ENCODE measurements at regions not wholly inside any gene's neighbourhood (a gene's known extent, or its start where the extent isn't known, plus 50 kb on each side); places are given as distances from the start of the nearest gene placed in this dataset.

DNA sequence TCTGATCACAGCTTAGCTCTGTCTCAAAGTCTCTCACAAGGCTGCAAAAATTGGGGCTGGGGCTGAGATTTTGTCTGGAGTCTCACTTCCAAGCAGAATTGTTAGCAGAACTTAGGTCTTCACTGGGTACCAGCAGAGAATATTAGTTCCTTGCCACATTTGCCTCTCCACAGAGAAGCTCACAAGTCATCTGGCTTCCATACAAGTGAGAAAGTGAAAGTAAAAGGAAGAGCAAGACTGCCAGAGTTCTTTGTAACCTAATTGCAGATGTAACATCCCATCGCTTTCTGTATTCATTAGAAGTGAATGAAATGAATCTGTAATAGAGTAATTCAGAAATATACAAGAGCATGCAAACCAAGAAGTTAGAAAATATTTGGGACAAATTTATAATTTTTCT, 624.1 kb upstream of the GNPDA2 start:
- WGBS, 4 donors = 3 to 9% (median 6%) methylated on average over 1 of the region's 1 CpG
- H3K4me1 ChIP-seq (replicated peaks in 1 of 2) = peaks cover 0 to 3% of the 10 kb centered on the region in 2 donors
- peaks cover 0 to 8% (median 0%) of the 10 kb centered on the region in 3 donors for H3K9me3 ChIP-seq (replicated peaks in 1 of 3)
- peak overlapping the region in 1 of 4 donors; percentile 50 for H3K4me3 ChIP-seq
- no peaks in the 10 kb centered on the region for H3K27me3 ChIP-seq
- intact Hi-C loops (cut with DNase I) = no loop called here
- no peaks in the 10 kb centered on the region for H3K36me3 ChIP-seq (replicated peaks in 1 of 2)
- no peak overlapping the region for H3K27ac ChIP-seq
- TF ChIP-seq POLR2A (IDR thresholded peaks at IDR 0.05) = no peak
- TF ChIP-seq, protein P1, sequence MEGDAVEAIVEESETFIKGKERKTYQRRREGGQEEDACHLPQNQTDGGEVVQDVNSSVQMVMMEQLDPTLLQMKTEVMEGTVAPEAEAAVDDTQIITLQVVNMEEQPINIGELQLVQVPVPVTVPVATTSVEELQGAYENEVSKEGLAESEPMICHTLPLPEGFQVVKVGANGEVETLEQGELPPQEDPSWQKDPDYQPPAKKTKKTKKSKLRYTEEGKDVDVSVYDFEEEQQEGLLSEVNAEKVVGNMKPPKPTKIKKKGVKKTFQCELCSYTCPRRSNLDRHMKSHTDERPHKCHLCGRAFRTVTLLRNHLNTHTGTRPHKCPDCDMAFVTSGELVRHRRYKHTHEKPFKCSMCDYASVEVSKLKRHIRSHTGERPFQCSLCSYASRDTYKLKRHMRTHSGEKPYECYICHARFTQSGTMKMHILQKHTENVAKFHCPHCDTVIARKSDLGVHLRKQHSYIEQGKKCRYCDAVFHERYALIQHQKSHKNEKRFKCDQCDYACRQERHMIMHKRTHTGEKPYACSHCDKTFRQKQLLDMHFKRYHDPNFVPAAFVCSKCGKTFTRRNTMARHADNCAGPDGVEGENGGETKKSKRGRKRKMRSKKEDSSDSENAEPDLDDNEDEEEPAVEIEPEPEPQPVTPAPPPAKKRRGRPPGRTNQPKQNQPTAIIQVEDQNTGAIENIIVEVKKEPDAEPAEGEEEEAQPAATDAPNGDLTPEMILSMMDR (IDR thresholded peaks at IDR 0.05) = no peak
- no peak for DNase-seq

DNA sequence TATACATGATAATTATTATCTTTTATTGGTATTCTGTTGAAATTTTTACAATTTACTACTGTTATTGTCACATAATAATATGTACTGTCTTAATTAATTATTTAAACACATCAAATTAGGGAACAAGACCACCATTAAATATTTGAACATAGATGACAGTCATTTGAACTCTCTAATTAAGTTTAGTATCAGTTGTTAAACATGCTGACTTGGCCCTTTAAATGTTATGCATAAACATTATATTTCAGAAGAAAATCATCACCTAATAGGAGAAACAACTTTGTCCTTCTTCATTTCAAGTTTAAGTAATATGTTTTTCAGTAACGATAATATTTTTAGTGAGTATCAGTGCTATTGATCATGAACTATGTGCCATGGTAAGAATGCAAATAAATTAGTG, 623.5 kb upstream of the GNPDA2 start:
- Histone ChIP-seq H3K4me3 (peak overlapping the region in 1 of 4 donors; percentile 50), H3K27ac (no peak overlapping the region), H3K27me3 (no peaks in the 10 kb centered on the region), H3K9me3 (replicated peaks in 1 of 3) (peaks cover 0 to 8% (median 0%) of the 10 kb centered on the region in 3 donors), H3K4me1 (replicated peaks in 1 of 2) (peaks cover 0 to 3% of the 10 kb centered on the region in 2 donors), H3K36me3 (replicated peaks in 1 of 2) (no peaks in the 10 kb centered on the region)
- WGBS, 4 donors = 57 to 69% (median 66%) methylated on average over 1 of the region's 1 CpG
- intact Hi-C loops (cut with DNase I) = no loop called here
- no peak for DNase-seq
- no peak for TF ChIP-seq POLR2A (IDR thresholded peaks at IDR 0.05)
- TF ChIP-seq, protein P1 (IDR thresholded peaks at IDR 0.05) = no peak

DNA sequence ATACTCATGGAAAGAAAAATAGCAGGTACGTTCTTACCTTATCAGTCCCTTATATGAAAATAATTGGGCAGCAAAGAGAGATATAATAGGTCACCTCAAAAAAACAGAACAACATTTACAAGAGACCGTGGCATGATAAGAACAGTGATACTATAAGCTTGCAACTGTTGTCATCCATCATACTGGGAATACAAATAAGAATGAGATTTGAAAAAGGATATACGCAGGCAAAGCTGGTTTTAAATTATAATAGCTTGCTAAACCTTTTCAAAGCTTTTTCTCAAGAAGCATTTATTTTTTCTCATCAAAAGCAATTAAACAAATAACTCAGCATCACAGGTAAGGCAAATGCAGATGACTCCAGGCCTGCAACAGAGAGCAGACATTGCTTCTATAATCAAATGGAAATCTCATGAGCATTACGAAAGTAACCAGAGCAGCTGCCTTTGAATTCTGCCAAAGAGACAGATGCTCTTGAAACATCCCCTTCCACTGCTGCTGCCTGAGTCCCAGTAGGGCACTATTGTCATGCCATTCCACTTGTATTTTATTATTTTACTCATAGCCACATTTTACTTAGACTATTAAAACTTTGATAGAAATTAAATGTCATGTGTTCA, 620.6 kb upstream of the GNPDA2 start:
- Histone ChIP-seq H3K4me1 (replicated peaks in 1 of 2) (peaks cover 0 to 3% of the 10 kb centered on the region in 2 donors), H3K36me3 (replicated peaks in 1 of 2) (no peaks in the 10 kb centered on the region), H3K27me3 (no peaks in the 10 kb centered on the region), H3K4me3 (no peak overlapping the region), H3K9me3 (replicated peaks in 1 of 3) (peaks cover 0 to 8% (median 0%) of the 10 kb centered on the region in 3 donors), H3K27ac (no peak overlapping the region)
- intact Hi-C loops (cut with DNase I) = no loop called here
- DNase-seq = no peak
- 73 to 79% (median 77%) methylated on average over 4 of the region's 4 CpGs for WGBS, 4 donors
- TF ChIP-seq POLR2A (IDR thresholded peaks at IDR 0.05) = no peak
- TF ChIP-seq, protein P1 (IDR thresholded peaks at IDR 0.05) = no peak

DNA sequence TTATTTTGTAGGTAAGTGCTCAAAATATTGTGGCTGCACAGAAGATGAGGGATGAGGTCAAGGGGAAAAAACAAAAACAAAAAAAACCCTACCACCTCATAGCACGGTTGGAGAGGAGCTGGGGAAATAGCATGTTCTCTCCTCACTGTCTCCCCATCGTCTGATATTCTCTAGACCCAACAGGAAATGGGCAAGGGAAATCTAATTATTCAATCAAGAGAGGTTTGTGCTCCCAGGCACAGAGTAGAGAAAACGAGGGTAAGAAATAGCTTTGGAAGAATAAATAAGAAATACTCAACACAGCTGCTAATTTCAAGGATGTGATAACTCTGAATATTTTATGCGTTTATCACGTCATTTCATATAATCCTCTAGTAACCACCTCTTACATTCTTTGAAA, 619.2 kb upstream of the GNPDA2 start:
- no peaks in the 10 kb centered on the region for H3K9me3 ChIP-seq (replicated peaks in 1 of 3)
- TF ChIP-seq, protein P1 (IDR thresholded peaks at IDR 0.05) = no peak
- no peak for TF ChIP-seq POLR2A (IDR thresholded peaks at IDR 0.05)
- DNase-seq = no peak
- H3K4me1 ChIP-seq (replicated peaks in 1 of 2) = peaks cover 0 to 3% of the 10 kb centered on the region in 2 donors
- H3K27me3 ChIP-seq = no peaks in the 10 kb centered on the region
- WGBS, 4 donors = 55 to 73% (median 65%) methylated on average over 5 of the region's 5 CpGs
- H3K36me3 ChIP-seq (replicated peaks in 1 of 2) = no peaks in the 10 kb centered on the region
- intact Hi-C loops (cut with DNase I) = no loop called here
- H3K4me3 ChIP-seq = no peak overlapping the region
- no peak overlapping the region for H3K27ac ChIP-seq
